ENCODE measurements at regions not wholly inside any gene's neighbourhood (a gene's known extent, or its start where the extent isn't known, plus 50 kb on each side); places are given as distances from the start of the nearest gene placed in this dataset.
"Not testable (repeated sequence)": the region's sequence is repeated elsewhere in the genome, so short reads cannot be mapped to it uniquely, and the experiment has no call there.

DNA sequence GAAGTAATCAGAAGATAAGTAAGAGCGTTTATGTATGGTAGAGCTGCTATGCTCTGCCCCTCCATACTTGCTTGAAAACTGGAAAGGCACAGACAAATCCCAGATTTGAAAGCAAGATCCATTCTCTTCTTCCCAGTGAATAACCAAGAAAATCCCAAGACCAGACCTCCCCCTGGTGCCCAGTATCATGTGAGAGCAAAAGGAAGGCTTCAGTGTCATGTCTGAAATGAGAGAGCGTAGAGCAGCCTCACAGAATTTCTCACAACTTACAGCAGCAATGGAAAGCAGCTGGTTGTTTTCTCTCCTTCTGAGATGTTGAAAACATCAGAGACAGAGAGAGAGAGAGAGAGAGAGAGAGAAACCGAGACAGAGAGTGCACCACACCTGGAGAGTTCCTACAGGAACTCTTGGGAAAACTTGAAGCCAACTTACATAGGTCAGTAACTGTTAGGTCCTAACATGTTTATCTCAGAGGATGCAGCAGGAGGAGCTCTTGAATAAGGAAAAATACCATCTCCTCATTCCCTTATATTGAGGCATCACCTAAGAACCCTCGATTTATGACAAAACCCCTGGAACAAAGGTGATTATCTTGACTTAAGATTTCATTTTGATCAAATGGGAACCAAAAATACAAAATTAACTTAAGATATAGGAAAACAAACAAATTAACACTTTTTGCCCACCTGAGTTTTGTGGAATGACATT lies 273.3 kb downstream of the NSUN3 start:
- no peak for DNase-seq

DNA sequence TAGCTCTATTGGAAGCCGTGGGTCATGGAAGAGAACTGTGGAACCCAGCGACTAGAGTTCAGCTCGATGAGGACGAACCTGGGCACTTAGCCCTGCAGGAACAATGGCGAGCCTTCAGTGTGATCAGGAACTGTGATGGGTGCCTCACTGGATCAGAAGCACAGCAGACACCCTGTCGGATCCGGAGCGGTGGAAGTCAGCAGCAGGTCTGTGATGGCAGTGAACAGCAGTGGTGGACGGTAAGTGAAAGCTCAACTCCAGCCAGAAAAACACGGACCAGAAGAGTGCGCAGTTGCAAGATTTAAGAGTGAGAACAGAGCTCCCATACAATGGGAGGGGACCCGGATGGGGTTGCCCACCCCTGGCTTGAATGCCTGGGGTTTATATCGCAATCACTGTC lies 282.2 kb downstream of the NSUN3 start:
- no peak for DNase-seq

DNA sequence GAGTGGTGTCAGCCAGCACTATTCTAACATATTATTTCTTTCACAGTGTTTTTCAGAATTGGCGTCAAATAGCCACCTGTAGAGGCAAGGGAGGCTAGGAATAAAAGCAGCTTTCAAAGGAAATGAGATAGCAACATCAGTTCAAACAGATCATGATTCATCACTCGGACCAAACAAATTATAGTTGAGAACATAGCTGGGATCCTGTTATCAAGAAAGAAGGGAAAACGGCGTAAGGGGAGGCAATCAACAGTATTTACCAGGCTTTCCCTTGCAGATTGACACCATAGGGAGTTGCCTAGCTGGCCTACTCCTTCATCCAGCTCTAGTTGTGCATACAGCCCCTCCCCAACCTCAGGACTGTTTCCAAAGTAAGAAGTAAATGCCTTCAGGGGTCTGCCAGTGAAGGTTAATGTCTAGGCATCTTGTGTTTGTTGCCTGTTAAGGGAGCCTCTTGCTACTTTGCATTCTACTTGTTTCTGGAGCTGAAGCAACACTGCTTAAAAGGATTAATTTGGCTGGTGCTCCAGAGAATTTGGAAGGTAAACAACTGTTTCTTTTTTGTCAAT lies 286.5 kb downstream of the NSUN3 start:
- DNase-seq: no peak

DNA sequence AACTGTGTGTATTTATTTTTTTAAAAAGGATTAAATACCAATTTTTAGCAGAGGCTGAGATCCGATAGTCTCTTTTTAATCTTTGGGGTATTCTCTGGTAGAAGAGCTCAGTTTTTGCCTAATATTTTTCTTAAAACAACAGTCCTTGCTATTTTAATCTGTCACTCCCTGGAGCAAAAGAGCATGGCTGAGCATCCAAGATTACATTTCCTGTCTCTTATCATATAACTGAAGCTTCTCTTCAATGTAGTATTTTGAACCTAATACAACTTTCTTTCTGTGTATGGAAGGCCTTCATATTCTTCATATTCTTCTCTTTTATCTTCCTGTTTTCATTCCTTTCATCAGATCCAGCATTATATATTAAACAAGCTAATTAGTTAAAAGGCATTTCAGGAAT lies 293.7 kb downstream of the NSUN3 start:
- no peak for DNase-seq

DNA sequence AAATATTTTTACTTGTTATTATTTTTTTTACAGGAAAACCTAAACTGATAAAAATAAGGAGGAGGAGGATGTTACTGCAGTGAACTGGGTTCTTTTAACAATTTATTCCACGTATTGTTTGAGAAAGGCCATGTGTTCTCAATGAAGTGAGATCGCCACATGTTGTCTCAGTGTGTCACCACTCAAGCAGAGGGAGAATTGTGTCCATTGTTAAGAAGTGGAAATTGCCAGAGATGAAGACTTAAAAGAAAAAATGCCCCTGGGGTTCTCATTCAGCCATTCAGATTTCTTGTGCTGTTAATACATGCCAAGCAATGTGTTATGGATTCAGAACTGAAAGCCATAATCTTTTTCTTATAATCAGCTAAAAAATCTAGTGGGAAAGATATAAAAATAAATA lies 297.1 kb downstream of the NSUN3 start:
- DNase-seq: no peak

DNA sequence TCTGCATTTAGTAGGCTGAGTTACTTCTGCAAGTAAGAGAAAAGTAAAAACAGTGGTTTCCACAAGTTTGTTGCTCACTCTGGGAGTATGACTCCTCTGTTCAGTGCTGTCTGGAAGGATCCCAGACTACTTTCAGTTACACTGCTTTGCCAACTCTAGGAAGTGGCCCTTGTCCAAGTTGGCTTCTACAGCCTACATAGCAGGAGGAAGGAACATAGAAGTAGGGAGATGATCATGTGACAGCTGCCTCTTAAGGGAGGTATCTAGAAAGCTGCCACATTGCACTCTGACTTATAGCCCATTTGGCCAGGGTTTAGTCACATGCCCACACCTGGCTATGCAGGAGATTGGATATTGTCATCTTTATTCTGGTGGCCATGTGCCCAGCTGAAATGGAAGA lies 298.1 kb downstream of the NSUN3 start:
- DNase-seq: no peak

DNA sequence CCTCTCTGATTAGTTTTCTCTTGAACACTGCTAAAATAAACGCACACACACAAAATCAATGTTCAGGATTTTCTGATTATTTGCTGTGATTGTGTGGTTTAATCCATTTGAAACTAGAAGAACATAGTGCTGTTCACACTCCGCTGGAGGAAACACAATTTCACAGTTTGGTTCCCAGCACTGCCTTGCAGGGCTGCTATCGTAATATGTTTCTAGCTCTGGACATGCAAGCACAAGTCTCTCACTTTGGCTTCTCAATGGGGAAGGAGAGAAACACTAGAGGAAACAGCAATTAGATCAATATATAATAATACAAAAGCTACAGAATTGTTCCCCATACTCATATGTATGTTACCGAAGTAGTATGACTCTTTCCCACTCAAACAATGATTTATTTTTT lies 299.5 kb downstream of the NSUN3 start:
- DNase-seq: no peak

DNA sequence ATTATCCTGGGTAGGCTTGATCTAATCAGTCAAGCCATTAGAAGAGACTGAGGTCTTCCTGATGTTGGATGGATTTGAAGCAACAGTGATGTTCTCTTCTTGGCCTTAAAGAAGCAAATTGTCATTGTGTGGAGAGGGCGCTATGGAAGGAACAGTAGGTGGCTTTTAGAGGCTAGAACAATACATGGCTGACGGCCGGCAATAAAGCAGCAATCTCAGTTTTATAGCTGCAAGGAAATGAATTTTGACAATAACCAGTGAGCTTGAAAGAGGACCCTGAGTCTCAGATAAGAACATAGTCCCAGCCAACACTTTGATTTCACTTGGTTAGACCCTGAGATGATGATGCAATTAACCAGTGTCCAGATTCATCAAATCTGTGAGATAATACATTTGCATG lies 302.1 kb downstream of the NSUN3 start:
- no peak for DNase-seq

DNA sequence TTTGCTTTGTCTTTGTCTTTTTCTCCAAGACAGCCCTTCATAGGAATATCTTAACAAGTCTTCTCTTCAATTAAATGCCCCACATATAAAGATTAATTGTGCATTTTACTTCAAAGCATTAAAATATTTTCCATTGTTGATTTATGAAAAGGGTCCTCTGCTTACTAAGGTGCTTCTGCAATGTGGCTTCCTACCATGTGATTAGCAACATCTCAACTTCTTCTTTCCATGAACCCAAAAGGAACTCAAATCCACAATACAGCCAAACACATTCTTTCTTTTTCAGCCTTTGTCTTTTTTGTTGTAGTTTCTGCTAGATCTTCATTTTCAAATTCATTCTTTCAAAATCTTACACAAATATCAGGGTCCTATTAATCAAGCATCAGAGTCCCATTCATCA lies 309.2 kb downstream of the NSUN3 start:
- no peak for DNase-seq

DNA sequence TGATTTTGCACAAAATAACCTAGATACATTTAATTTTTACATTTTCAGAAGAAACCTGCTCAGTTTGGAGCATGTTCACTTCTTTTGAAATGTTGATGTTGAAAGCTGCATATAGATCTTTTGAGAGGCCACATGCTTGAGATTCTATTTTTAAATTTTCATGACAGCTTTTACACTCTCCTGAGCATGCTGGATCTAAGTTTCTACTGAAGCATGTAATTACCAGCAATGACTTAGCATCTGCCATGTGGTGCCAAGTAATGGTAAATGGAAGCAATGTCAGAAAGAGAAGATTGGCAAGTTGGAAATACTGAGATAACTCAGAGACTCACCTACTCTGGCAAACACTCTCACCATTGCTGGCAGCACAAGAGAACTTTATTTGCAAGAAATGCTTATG lies 310.6 kb downstream of the NSUN3 start:
- no peak for DNase-seq

DNA sequence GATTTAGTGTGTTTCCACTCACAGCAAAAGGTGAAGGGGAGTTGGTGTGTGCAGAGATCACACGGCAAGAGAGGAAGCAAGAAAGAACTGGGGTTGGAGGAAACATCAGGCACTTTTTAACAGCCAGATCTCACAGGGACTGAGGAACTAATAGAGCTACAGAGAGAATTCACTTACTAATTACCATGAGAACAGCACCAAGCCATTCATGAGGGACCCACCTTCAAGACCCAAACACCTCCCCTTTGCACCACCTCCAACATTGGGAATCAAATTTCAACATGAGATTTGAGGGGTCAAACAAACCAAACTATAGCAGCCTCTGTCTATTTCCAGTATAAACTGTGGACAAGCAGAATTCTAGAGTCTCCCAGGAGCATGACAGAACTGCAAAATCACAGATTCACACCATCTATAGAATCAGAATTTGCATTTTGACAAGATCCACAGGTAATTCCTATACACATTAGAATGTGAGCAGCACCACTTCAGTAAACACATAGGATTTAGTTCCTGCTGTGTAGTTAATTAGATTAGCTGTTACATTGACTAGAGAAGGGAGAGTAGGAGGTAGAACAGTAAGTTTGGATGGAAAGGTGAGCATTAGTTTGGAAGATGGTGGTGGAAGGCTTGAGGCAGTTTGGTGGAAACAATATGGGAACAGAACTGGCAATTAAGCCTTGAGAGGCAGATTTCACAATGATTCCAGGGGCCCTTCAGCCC lies 311.7 kb downstream of the NSUN3 start:
- no peak for DNase-seq

DNA sequence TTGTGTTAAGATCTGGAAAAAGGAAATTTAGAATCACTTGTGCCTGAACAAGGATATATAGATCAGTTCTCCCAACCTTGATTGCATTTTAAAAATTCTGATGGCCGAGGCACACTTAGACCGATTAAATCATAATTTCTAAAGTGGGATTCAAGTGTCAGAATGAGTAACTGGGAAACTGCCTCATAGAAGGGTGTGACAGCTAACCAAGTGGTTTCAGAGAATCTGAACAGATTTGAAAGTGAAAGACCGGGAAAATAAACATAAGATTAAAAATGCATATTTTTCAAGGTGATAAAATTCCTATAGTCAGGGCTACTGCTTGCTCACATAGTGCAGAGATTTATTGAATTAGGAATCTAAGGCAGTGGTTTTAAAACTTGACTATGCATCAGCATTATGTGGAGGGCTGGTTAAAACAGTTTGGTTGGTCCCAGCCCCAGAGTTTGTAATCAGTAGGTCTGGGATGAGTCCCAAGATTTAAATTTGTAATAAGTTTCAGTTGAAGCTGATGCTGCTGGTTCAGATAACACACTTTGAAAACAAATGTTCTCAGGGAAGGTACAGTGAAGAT lies 314.3 kb downstream of the NSUN3 start:
- DNase-seq: not testable (repeated sequence)

DNA sequence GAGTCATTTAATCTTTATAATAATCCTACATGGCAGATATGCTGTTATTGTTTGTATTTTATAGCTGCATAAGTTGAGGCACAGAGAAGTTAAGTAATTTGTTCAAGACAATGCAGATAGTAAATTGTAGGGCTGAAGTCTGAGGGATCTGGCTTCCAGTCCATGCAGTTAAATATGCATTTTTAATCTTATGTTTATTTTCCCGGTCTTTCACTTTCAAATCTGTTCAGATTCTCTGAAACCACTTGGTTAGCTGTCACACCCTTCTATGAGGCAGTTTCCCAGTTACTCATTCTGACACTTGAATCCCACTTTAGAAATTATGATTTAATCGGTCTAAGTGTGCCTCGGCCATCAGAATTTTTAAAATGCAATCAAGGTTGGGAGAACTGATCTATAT lies 315.0 kb downstream of the NSUN3 start:
- DNase-seq: not testable (repeated sequence)

DNA sequence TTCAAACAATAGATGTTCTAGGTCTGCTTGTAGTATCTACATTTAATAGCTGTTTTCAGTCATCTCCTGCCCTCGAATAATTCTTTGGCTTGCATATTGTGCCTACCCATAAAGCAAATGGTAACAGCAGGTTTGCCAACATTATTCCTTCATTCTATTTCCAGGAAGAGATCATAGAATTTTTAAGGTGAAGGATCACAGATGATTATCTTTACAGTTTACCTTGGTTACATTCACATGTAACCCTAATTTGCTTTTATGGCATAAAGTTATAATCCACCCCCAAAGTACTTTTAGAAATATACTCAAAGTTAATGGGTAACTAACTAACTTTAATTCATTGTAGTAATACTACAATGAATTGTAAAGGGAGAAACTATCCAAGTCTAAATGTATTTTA lies 315.5 kb downstream of the NSUN3 start:
- no peak for DNase-seq

DNA sequence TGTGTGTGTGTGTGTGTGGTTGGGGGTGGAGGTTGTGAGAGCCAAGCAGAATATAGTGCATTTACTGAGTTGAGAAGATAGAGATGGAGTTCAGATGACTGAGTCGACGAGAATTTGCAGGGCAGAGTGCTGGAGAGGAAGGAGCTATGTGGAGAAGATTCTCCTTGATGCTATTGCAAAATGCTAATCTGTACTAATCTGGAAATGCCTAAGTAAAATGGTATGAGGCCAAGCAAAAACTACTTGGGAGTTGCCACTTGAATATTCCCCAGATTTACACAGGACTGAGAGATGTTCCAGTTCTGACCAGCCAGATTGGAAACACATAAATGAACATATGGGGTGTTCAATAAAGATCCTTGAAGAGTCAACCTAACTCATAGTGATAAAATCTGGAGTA lies 316.4 kb downstream of the NSUN3 start:
- DNase-seq: no peak

DNA sequence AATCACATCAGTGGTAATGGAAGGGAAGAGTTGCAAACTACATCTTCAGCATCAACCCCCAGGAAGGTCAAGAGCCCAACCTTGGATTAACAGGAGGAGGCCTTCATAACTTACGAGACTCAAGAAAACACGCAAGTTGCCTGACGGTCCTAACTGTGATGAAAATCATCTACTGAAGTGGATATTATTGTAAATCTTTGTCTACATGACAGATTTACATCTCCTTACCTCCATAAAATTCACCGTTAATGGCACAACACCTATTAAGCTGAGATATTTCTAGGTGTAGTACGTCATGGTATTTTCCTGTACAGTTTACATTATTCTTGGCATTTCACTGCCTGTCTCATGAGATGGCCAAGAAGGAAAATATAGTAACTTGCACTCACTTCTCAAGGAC lies 332.0 kb downstream of the NSUN3 start:
- no peak for DNase-seq

DNA sequence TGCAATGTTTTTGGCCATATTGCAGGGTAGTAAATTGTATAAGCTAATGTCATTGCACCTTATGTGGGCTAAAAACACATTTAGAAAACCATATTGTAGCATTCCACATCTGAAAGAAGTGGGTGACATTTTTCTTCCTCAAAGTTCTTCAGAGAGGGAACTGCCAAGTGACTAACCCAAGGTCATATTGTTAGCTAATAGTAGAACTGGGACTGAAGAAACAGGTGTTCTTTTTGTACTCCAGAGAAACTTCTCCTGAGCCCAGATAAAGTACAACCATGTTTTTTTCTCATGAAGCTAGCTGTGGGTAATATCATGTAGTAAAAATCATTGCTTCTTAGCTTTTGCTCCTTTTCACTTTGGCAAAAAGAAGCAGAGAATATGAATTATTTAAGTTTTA lies 333.0 kb downstream of the NSUN3 start:
- no peak for DNase-seq

DNA sequence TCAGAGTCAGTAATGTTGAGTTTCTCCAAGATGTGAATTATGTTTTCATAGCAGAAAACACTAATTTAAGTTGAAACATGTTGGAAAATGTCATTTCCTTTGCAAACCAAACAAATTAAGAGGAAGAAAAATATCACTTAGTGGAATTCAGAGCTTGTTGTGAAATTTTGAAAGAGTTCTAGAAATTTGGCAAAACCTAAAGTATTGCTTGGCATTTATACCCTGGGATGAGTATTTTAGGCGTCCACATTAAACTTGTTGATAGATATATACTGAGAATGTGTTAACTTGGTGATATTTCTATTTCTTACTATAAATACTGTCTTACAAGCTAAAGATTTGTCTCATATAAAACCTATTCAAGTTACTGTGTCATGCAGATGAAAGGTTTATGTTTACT lies 335.2 kb downstream of the NSUN3 start:
- DNase-seq: no peak

DNA sequence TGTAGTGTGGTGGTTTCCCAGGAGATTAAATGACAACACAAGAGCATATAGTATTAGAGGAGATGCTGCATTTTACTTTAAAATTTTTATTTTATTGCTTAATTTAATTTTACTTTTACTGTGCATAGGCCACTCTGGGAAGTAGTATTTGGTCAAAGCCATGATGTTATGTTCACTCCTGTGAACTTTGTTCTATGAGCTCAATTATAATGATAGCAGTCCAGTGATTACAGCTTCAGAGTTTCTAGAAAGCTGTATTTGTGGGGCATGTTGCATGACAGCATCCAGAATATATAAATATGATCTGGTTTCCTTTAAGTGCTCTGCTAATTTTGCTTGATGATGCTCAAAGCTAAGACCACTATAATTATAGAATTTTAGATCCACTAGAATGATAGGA lies 338.6 kb downstream of the NSUN3 start:
- no peak for DNase-seq

DNA sequence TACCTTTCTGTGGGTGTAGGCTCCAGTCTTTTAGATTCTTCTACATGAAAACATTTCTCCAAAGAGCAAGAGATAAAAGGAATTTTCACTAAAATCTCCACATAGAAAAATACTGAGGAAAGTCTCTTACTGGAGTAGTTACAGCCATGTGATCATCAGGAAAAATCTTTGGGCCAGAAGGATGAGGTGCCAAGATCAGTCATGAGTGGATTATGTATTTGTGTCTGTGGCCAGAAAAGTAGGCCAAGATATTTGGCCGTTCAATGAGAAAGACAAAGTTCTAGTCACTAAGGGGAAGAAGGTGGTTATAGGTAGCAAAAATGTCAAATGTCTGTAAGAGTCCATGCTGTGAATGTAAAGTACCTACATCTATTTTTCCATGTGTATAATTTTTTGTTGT lies 339.3 kb downstream of the NSUN3 start:
- DNase-seq: no peak

DNA sequence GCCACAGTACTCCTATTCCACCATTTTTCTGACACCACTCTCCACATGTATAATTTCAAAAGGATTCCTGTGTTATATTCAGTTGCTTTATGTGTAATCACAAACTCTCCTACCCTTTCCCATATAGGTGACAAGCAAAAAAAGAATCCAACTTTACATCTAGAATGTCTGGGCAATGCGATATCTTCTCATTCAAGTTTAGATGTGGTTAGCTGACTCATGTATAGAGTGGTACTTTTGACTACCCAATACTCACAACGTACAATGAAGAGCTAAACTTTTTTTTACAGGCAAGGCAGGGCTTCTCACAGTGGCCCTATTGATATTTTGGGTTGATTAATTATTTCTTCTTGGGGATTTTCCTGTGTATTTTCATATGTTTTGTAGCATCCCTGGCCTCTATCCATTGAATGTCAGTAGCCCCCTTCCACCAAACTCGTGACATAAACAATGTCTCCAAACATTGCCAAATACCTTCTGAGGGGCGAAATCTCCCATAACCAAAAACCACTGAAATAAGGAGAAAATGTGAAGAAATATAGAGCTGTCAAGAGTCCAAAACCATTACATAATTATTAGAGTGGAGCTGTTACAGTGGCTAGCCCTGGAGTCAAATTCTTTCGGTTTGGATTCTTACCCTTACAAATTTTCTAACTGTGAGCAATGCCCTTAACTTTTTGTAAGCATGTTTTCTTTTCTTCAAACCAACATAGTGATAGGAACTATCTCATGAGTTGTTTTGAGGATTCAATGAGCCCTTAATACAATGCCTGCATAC lies 342.6 kb downstream of the NSUN3 start:
- no peak for DNase-seq

DNA sequence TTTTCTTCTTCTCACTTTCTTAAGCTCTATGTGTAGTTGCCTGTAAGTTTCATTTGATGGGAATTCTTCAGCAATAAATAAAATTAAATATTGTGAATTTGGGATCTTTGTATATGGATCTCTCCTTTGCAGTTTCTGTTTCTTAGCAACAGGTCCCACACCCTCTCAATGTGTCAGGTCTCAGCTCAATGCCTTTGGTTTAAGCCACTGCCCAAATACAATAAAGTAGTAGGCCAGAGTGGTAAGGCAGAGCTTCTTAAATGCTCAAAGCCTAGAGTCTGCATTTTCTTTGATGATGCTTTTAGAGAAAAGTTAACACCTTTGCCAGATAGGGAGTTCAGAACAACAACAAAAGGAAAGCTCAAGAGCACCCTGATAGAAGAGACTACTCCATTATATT lies 343.7 kb downstream of the NSUN3 start:
- DNase-seq: no peak

DNA sequence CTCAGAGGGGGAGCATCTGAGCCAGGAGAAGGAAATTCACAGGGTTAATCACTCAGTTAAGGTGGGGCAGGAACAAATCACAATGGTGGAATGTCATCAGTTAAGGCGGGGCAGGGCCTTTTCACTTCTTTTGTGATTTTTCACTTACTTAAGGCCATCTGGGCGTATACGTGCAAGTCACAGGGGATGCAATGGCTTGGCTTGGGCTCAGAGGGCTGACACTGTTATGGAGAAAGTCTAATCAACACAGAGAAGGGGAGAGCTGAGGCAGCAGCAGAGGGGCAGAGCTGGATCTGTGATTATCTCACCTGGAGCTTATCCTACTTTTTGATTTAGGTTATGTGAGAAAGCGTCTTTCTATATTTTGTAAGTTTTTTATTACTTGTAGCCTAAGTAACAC lies 350.1 kb downstream of the NSUN3 start:
- DNase-seq: not testable (repeated sequence)
